ENCODE measurements at regions not wholly inside any gene's neighbourhood (a gene's known extent, or its start where the extent isn't known, plus 50 kb on each side); places are given as distances from the start of the nearest gene placed in this dataset.

GRCh38 chr9:105964156-105964555 is 269.8 kb downstream of the TMEM38B start:
- intact Hi-C loops (cut with micrococcal nuclease): no loop called here
- no peaks in the 10 kb centered on the region for H3K9me3 ChIP-seq (ENCODE audit: low read length)
- H3K4me2 ChIP-seq (ENCODE audit: low read length): no peak overlapping the region
- H3K9ac ChIP-seq (ENCODE audit: low read length): no peak overlapping the region
- no peak overlapping the region for H3K4me3 ChIP-seq (ENCODE audit: low read length)
- DNase-seq (no peak), ATAC-seq (no peak)
- ChIA-PET CTCF (no interaction called here), POLR2A (ENCODE audit: unreplicated experiment) (no interaction called here)
- H3K27ac ChIP-seq (ENCODE audit: low read length): no peak overlapping the region
- no peaks in the 10 kb centered on the region for H3K27me3 ChIP-seq (ENCODE audit: low read length)
- H3K36me3 ChIP-seq (ENCODE audit: low read depth, low read length): no peaks in the 10 kb centered on the region
- H3F3A ChIP-seq (ENCODE audit: low read length, unreplicated experiment): no peaks in the 10 kb centered on the region
- H2AFZ ChIP-seq (ENCODE audit: low read length): no peak overlapping the region
- H3K9me2 ChIP-seq (replicated peaks; ENCODE audit: low read length): no peaks in the 10 kb centered on the region
- no peaks in the 10 kb centered on the region for H3K4me1 ChIP-seq (ENCODE audit: insufficient read depth, low read length)
- no TSS peak for BruUV-seq (replicated peaks)
- no peak for TF ChIP-seq EZH2phosphoT487 (IDR thresholded peaks at IDR 0.05; ENCODE audit: borderline replicate concordance, low read length)
- no peak for TF ChIP-seq EZH2 (IDR thresholded peaks at IDR 0.05; ENCODE audit: low read length, unreplicated experiment)
- no peak for TF ChIP-seq CTCF (conservative IDR thresholded peaks at IDR 0.05; ENCODE audit: low read depth, low read length)
- no peaks in the 10 kb centered on the region for H4K20me1 ChIP-seq (ENCODE audit: low read length)
- H3K79me2 ChIP-seq (ENCODE audit: low read length): no peaks in the 10 kb centered on the region

GRCh38 chr9:105966834-105967233 is 272.5 kb downstream of the TMEM38B start:
- intact Hi-C loops (cut with micrococcal nuclease): no loop called here
- DNase-seq: no peak
- no peaks in the 10 kb centered on the region for H3K27me3 ChIP-seq (ENCODE audit: low read length)
- H3K9me3 ChIP-seq (ENCODE audit: low read length): no peaks in the 10 kb centered on the region
- H3K4me3 ChIP-seq (ENCODE audit: low read length): no peak overlapping the region
- CTCF ChIA-PET: no interaction called here
- H3F3A ChIP-seq (ENCODE audit: low read length, unreplicated experiment): no peaks in the 10 kb centered on the region
- no peaks in the 10 kb centered on the region for H4K20me1 ChIP-seq (ENCODE audit: low read length)
- H3K4me1 ChIP-seq (ENCODE audit: insufficient read depth, low read length): no peaks in the 10 kb centered on the region
- H3K79me2 ChIP-seq (ENCODE audit: low read length): no peaks in the 10 kb centered on the region
- BruUV-seq (replicated peaks): no TSS peak
- TF ChIP-seq EZH2 (IDR thresholded peaks at IDR 0.05; ENCODE audit: low read length, unreplicated experiment) (no peak), EZH2phosphoT487 (IDR thresholded peaks at IDR 0.05; ENCODE audit: borderline replicate concordance, low read length) (no peak), CTCF (conservative IDR thresholded peaks at IDR 0.05; ENCODE audit: low read depth, low read length) (no peak)
- H3K4me2 ChIP-seq (ENCODE audit: low read length): no peak overlapping the region
- no peak overlapping the region for H2AFZ ChIP-seq (ENCODE audit: low read length)
- H3K36me3 ChIP-seq (ENCODE audit: low read depth, low read length): no peaks in the 10 kb centered on the region
- no peak overlapping the region for H3K27ac ChIP-seq (ENCODE audit: low read length)
- H3K9me2 ChIP-seq (replicated peaks; ENCODE audit: low read length): no peaks in the 10 kb centered on the region
- POLR2A ChIA-PET (ENCODE audit: unreplicated experiment): no interaction called here
- ATAC-seq: no peak
- no peak overlapping the region for H3K9ac ChIP-seq (ENCODE audit: low read length)

GRCh38 chr9:105967248-105967647 is 272.9 kb downstream of the TMEM38B start:
- DNase-seq: no peak
- CTCF ChIA-PET: no interaction called here
- BruUV-seq (replicated peaks): no TSS peak

More at GRCh38 chr9:105967248-105967647, 272.9 kb downstream of the TMEM38B start:
- H3K27me3 ChIP-seq (ENCODE audit: low read length): no peaks in the 10 kb centered on the region
- POLR2A ChIA-PET (ENCODE audit: unreplicated experiment): no interaction called here
- H3K9me3 ChIP-seq (ENCODE audit: low read length): no peaks in the 10 kb centered on the region
- no peaks in the 10 kb centered on the region for H3K36me3 ChIP-seq (ENCODE audit: low read depth, low read length)
- no peaks in the 10 kb centered on the region for H3K79me2 ChIP-seq (ENCODE audit: low read length)
- no peak overlapping the region for H2AFZ ChIP-seq (ENCODE audit: low read length)
- H3K4me1 ChIP-seq (ENCODE audit: insufficient read depth, low read length): no peaks in the 10 kb centered on the region
- no peak overlapping the region for H3K4me3 ChIP-seq (ENCODE audit: low read length)
- no peak for ATAC-seq
- no peak for TF ChIP-seq EZH2 (IDR thresholded peaks at IDR 0.05; ENCODE audit: low read length, unreplicated experiment)
- TF ChIP-seq CTCF (conservative IDR thresholded peaks at IDR 0.05; ENCODE audit: low read depth, low read length): no peak
- no peak for TF ChIP-seq EZH2phosphoT487 (IDR thresholded peaks at IDR 0.05; ENCODE audit: borderline replicate concordance, low read length)
- H3K4me2 ChIP-seq (ENCODE audit: low read length): no peak overlapping the region
- no peaks in the 10 kb centered on the region for H3F3A ChIP-seq (ENCODE audit: low read length, unreplicated experiment)
- intact Hi-C loops (cut with micrococcal nuclease): no loop called here
- no peak overlapping the region for H3K27ac ChIP-seq (ENCODE audit: low read length)
- no peaks in the 10 kb centered on the region for H3K9me2 ChIP-seq (replicated peaks; ENCODE audit: low read length)
- H4K20me1 ChIP-seq (ENCODE audit: low read length): no peaks in the 10 kb centered on the region
- H3K9ac ChIP-seq (ENCODE audit: low read length): no peak overlapping the region
